Activated B cell treated with CpG ODN at 0.5 μM for 24 hours (primary cell): ENCODE measurements at regions not wholly inside any gene's neighbourhood (a gene's known extent, or its start where the extent isn't known, plus 50 kb on each side); places are given as distances from the start of the nearest gene placed in this dataset.
A peak's percentile ranks its signal among the peaks of the same experiment; 100 is the strongest.

ENCODE experiments used
- ATAC-seq: fragments of 200-7000 bp; cut with Tn5 transposase; one replicate; pipeline ENCODE4 v1.10.0; 2021; ENCODE audit warnings: low read depth, mild to moderate bottlenecking, moderate library complexity
- CTCF ChIA-PET: fragments of 350-600 bp; sonication (Branson Sonifier 250); formaldehyde crosslinking; loops from one replicate; lab custom pipeline; 2021; ENCODE audit warnings: antibody characterized with exemption; lab: Charles Lee
- POLR2A ChIA-PET: fragments of 350-600 bp; sonication (Branson Sonifier 250); formaldehyde crosslinking; loops from one replicate; lab custom pipeline; 2021; ENCODE audit warnings: antibody characterized with exemption; lab: Charles Lee
- DNase-seq: peaks from one replicate; pipeline ENCODE4 v3.0.0; 2022
- H3K27ac Mint-ChIP-seq: one replicate; pipeline ENCODE4 v1.8.0; 2020; ENCODE audit warnings: mixed read lengths
- H3K27me3 Mint-ChIP-seq: one replicate; pipeline ENCODE4 v1.8.0; 2021; ENCODE audit warnings: mixed read lengths
- H3K36me3 Mint-ChIP-seq: one replicate; pipeline ENCODE4 v1.8.0; 2021; ENCODE audit warnings: low read depth, mixed read lengths
- H3K4me1 Mint-ChIP-seq: one replicate; pipeline ENCODE4 v1.8.0; 2021; ENCODE audit warnings: mixed read lengths
- H3K4me3 Mint-ChIP-seq: one replicate; pipeline ENCODE4 v1.8.0; 2020; ENCODE audit warnings: mild to moderate bottlenecking, mixed read lengths
- H3K9me3 Mint-ChIP-seq: one replicate; pipeline ENCODE4 v1.8.0; 2020; ENCODE audit warnings: mixed read lengths
- intact Hi-C: fragments of 100-400 bp; cut with micrococcal nuclease; formaldehyde crosslinking; loops from one replicate; pipeline ENCODE4 v1.15.1; 2024
- TF ChIP-seq, protein P1 (sequence below): fragments of 200-600 bp; IDR thresholded peaks from one replicate; pipeline ENCODE4 v1.8.0; 2022; ENCODE audit warnings: antibody characterized with exemption, mild to moderate bottlenecking

DNA sequence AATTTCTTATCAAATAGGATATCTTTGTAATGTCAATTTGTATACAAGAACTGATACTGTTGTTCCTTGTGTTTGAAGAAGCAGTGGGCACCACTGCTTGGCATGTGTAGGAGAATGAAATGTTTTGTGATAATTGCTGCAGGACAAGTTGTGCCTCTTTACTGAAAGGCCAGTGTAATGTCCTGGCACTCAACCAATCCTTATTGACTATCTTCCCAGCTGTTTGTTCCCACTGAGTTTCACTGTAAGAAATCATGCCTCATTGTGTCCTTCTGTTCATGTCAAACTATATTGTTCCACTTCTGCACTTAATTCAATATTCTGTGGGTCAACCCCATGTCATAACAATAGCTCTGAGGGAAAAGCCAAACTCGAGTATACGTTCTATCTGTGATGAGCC, 136.1 kb upstream of the FAM83B start:
- intact Hi-C loops = no loop called here
- ATAC-seq (no peak), DNase-seq (no peak)
- H3K27ac Mint-ChIP-seq = no peak overlapping the region
- no peaks in the 10 kb centered on the region for H3K36me3 Mint-ChIP-seq
- H3K4me1 Mint-ChIP-seq = no peaks in the 10 kb centered on the region
- ChIA-PET POLR2A (no interaction called here), CTCF (no interaction called here)
- H3K27me3 Mint-ChIP-seq = no peaks in the 10 kb centered on the region
- TF ChIP-seq, protein P1, sequence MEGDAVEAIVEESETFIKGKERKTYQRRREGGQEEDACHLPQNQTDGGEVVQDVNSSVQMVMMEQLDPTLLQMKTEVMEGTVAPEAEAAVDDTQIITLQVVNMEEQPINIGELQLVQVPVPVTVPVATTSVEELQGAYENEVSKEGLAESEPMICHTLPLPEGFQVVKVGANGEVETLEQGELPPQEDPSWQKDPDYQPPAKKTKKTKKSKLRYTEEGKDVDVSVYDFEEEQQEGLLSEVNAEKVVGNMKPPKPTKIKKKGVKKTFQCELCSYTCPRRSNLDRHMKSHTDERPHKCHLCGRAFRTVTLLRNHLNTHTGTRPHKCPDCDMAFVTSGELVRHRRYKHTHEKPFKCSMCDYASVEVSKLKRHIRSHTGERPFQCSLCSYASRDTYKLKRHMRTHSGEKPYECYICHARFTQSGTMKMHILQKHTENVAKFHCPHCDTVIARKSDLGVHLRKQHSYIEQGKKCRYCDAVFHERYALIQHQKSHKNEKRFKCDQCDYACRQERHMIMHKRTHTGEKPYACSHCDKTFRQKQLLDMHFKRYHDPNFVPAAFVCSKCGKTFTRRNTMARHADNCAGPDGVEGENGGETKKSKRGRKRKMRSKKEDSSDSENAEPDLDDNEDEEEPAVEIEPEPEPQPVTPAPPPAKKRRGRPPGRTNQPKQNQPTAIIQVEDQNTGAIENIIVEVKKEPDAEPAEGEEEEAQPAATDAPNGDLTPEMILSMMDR = no peak
- H3K9me3 Mint-ChIP-seq = no peaks in the 10 kb centered on the region
- H3K4me3 Mint-ChIP-seq = no peak overlapping the region

DNA sequence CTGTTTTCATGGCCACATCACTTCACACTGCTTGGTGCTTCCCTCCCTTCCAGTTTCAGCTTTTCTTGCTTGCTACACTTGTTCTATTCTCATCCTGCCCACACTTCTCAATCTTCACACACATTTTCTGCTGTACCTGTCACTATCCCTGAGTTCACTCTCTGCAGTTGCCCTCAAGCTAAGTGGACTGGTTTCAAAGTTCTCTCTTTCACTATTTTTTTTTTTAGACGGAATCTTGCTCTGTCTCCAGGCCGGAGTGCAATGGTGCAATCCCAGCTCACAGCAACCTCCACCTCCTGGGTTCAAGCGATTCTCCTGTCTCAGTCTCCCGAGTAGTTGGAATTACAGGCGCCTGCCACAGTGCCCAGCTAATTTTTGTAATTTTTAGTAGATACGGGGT, 130.6 kb upstream of the FAM83B start:
- Mint-ChIP-seq H3K4me1 (no peaks in the 10 kb centered on the region), H3K27me3 (no peaks in the 10 kb centered on the region), H3K36me3 (no peaks in the 10 kb centered on the region), H3K4me3 (no peak overlapping the region), H3K9me3 (no peaks in the 10 kb centered on the region), H3K27ac (no peak overlapping the region)
- TF ChIP-seq, protein P1 = no peak
- intact Hi-C loops = no loop called here
- CTCF ChIA-PET = no interaction called here
- no peak for DNase-seq
- POLR2A ChIA-PET = no interaction called here
- no peak for ATAC-seq

DNA sequence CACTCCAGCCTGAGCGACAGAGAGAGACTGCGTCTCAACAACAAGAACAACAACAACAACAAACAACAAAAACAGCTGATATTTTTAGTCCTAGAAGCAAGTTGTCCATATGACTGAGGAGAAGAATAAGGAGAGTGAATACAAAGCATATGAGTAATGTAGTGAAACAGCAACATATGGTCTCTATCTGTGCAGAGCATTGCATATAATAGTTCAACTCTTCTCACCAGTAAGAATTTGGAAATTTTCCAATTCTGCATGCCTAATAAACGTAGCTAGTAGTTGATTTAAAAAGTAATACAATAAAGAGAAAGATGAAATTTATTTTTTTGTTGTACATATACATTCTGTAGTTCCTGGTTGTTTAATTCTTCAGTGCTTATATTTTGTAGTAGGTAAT, 129.7 kb upstream of the FAM83B start:
- ATAC-seq = no peak
- CTCF ChIA-PET = interaction anchor here (1.4 to 1.8 kb wide), 3 partner anchors 15 to 87 kb away, joined by 3 to 5 read pairs (median 4); no protein-coding TSS in a partner anchor
- intact Hi-C loops = no loop called here
- H3K27me3 Mint-ChIP-seq = no peaks in the 10 kb centered on the region
- no peaks in the 10 kb centered on the region for H3K4me1 Mint-ChIP-seq
- no peaks in the 10 kb centered on the region for H3K36me3 Mint-ChIP-seq
- POLR2A ChIA-PET = no interaction called here
- H3K27ac Mint-ChIP-seq = no peak overlapping the region
- H3K9me3 Mint-ChIP-seq = no peaks in the 10 kb centered on the region
- TF ChIP-seq, protein P1 = no peak
- DNase-seq = no peak
- H3K4me3 Mint-ChIP-seq = no peak overlapping the region

DNA sequence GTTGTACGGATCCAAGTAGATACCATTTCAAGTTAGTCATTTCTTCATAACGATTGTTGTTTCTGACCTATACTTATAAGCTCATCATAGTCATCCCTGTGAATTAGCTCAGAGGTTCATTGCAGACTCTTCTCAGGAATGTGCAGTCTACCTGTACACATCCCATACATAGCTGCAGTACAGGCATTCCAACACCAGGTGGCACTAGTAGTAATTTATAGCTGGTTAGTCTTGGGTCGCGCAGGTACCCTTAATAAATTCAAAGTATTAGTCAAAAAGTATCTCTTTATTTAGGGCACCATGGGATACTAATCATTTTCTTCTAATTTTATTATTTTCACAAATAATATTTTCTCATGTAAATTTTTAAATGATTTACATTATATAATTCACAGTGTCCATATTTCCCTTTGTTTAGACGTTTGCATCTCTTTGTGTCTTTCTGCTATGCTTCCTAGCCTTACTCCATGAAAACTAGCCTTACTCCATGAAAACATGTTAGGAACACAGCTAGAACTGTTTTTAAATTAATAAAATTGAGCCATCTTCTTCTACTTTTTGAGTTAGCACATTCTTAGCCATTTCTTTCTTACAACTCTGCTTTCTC, 128.6 kb upstream of the FAM83B start:
- no peak overlapping the region for H3K27ac Mint-ChIP-seq
- no peak for DNase-seq
- intact Hi-C loops = no loop called here

DNA sequence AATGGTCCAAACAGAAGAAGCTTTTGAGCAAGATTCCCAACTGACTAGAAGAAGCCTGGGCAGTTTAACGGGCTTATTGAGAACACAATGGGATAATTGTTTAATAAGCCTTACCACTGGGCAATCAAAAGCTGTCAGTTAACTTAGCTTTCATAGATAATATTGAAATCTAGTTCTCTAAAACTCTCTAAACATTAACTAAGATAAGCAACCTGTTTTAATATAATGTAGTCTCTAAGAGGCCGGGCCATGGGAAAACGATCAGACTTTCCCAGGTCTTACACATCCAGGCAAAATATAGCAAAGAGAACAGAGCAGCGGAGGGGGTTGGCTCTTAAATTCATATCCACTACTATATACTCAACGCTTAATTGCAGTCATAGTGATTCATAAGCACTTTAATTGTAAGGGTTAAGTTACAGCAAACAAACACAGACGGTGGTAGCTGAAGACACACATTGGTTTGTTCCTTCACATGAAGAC, 128.0 kb upstream of the FAM83B start:
- Mint-ChIP-seq H3K9me3 (no peaks in the 10 kb centered on the region), H3K27ac (no peak overlapping the region)
- POLR2A ChIA-PET = no interaction called here

More for the DNA sequence above, 128.6 kb upstream of the FAM83B start:
- ChIA-PET POLR2A (no interaction called here), CTCF (interaction anchor here (0.6 to 1.8 kb wide), 7 partner anchors 12 to 1875 kb away, joined by 3 to 5 read pairs (median 4); no protein-coding TSS in a partner anchor)
- Mint-ChIP-seq H3K4me3 (no peak overlapping the region), H3K4me1 (no peaks in the 10 kb centered on the region), H3K9me3 (no peaks in the 10 kb centered on the region), H3K36me3 (no peaks in the 10 kb centered on the region), H3K27me3 (no peaks in the 10 kb centered on the region)
- ATAC-seq = no peak
- TF ChIP-seq, protein P1 = peak; percentile 63

More for the DNA sequence above, 128.0 kb upstream of the FAM83B start:
- Mint-ChIP-seq H3K4me1 (no peaks in the 10 kb centered on the region), H3K36me3 (no peaks in the 10 kb centered on the region), H3K27me3 (no peaks in the 10 kb centered on the region), H3K4me3 (no peak overlapping the region)
- ATAC-seq (no peak), DNase-seq (no peak)
- CTCF ChIA-PET = interaction anchor here (0.9 to 1.8 kb wide), 6 partner anchors 10 to 1874 kb away, joined by 3 to 5 read pairs (median 4); no protein-coding TSS in a partner anchor
- intact Hi-C loops = no loop called here
- TF ChIP-seq, protein P1 = no peak
